ENCODE measurements at regions not wholly inside any gene's neighbourhood (a gene's known extent, or its start where the extent isn't known, plus 50 kb on each side); places are given as distances from the start of the nearest gene placed in this dataset.

DNA sequence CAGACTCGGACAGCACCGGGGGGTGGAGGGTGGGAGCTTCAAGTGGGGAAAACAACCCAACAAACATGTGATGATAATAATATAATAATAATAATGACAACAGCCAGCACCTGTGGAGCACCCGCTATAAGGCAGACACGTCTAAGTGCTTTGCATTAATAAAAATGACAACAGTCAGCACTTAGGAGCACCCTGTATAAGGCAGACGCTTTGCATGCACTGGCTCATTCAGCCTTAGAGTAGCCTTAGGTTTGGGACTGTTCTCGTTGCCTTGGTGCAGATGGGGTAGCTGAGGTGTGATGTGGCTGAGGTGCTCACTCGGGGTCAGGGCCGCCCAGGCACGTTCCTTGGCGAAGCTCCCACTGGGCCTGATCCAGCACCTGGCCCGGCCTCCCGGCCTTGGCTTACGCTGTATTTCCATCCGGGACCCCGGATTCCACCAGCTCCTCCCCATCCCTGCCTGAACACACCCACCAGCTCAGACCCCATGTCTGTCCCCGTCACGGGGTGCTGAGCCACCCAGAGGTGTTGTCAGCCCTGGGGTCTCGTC, 144.0 kb upstream of the CIBAR2 start:
- TF ChIP-seq FOXP2 (optimal IDR thresholded peaks at IDR 0.05; ENCODE audit: borderline replicate concordance, extremely low read depth, extremely low read length, insufficient read depth) (no peak), SIN3A (IDR thresholded peaks at IDR 0.05; ENCODE audit: borderline replicate concordance, insufficient read depth, low read length) (no peak), TAF1 (IDR thresholded peaks at IDR 0.05; ENCODE audit: borderline replicate concordance, insufficient read depth, low read length) (no peak), POLR2AphosphoS5 (IDR thresholded peaks at IDR 0.05; ENCODE audit: low read depth, low read length) (no peak)
- TF ChIP-seq, protein P1, sequence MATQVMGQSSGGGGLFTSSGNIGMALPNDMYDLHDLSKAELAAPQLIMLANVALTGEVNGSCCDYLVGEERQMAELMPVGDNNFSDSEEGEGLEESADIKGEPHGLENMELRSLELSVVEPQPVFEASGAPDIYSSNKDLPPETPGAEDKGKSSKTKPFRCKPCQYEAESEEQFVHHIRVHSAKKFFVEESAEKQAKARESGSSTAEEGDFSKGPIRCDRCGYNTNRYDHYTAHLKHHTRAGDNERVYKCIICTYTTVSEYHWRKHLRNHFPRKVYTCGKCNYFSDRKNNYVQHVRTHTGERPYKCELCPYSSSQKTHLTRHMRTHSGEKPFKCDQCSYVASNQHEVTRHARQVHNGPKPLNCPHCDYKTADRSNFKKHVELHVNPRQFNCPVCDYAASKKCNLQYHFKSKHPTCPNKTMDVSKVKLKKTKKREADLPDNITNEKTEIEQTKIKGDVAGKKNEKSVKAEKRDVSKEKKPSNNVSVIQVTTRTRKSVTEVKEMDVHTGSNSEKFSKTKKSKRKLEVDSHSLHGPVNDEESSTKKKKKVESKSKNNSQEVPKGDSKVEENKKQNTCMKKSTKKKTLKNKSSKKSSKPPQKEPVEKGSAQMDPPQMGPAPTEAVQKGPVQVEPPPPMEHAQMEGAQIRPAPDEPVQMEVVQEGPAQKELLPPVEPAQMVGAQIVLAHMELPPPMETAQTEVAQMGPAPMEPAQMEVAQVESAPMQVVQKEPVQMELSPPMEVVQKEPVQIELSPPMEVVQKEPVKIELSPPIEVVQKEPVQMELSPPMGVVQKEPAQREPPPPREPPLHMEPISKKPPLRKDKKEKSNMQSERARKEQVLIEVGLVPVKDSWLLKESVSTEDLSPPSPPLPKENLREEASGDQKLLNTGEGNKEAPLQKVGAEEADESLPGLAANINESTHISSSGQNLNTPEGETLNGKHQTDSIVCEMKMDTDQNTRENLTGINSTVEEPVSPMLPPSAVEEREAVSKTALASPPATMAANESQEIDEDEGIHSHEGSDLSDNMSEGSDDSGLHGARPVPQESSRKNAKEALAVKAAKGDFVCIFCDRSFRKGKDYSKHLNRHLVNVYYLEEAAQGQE (IDR thresholded peaks at IDR 0.05; ENCODE audit: insufficient read depth in 1 of 2, low read depth in 2 of 2, low read length in 2 of 2) = no peak

DNA sequence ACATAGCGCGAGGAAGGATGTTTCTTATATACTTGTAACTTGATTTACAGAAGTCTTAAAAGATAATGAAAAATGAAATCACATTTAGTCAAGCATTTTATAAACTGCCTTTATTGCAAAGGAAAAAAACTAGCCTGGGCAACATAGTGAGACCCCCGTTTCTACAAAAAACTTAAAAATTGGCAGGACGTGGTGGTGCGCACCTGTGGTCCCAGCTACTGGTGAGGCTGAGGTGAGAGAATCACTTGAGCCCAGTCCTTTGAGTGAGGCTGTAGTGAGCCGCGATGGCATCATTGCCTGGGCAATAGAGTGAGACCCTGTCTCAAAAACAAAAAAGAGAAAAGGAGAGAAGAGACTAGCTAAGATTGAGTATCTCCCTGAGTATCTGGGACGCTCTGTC, 145.2 kb upstream of the CIBAR2 start:
- TF ChIP-seq FOXP2 (optimal IDR thresholded peaks at IDR 0.05; ENCODE audit: borderline replicate concordance, extremely low read depth, extremely low read length, insufficient read depth) (no peak), SIN3A (IDR thresholded peaks at IDR 0.05; ENCODE audit: borderline replicate concordance, insufficient read depth, low read length) (no peak), TAF1 (IDR thresholded peaks at IDR 0.05; ENCODE audit: borderline replicate concordance, insufficient read depth, low read length) (no peak), POLR2AphosphoS5 (IDR thresholded peaks at IDR 0.05; ENCODE audit: low read depth, low read length) (no peak)
- TF ChIP-seq, protein P1 (IDR thresholded peaks at IDR 0.05; ENCODE audit: insufficient read depth in 1 of 2, low read depth in 2 of 2, low read length in 2 of 2) = no peak

DNA sequence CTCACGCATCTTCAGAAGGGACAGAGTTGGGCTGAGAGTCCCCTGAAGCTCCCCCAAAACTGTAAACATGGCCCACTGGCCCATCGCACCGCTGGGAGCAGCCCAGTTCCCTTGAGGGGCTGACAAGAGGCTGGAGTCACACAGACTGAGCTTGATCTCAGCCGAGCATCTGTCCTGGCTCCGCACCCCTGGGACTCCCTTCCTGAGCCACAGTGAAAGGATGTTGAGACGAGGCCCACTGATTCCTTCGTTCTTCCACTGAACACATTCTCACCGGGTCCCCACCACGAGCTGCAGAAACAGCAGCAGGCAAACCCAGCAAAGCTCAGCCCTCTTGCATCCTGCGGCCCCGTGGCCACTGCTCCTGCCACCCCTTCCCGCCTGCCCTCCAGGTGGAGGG, 145.9 kb upstream of the CIBAR2 start:
- TF ChIP-seq SIN3A (IDR thresholded peaks at IDR 0.05; ENCODE audit: borderline replicate concordance, insufficient read depth, low read length) (no peak), FOXP2 (optimal IDR thresholded peaks at IDR 0.05; ENCODE audit: borderline replicate concordance, extremely low read depth, extremely low read length, insufficient read depth) (no peak), POLR2AphosphoS5 (IDR thresholded peaks at IDR 0.05; ENCODE audit: low read depth, low read length) (no peak), TAF1 (IDR thresholded peaks at IDR 0.05; ENCODE audit: borderline replicate concordance, insufficient read depth, low read length) (no peak)
- TF ChIP-seq, protein P1 (IDR thresholded peaks at IDR 0.05; ENCODE audit: insufficient read depth in 1 of 2, low read depth in 2 of 2, low read length in 2 of 2) = no peak

DNA sequence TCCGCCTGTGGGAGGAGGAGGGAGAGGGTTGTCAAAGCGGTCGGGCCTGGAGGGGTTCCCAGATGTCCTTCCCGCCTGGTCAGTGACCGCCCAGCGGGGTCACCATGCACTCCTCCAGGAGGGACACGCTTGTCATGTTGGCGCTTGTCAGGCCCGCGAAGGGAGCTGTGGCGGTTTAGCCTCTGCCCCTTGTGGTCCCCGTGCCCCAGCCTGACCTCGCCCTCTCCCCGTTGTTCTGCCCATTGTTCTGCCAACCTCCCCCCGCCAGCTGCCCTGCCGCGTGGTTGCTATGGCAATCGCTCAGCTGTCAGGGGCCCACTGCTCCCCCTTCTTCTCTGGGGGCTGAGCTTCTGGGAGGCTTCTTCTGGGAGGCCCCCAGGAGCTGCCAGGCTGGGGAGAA, 146.4 kb upstream of the CIBAR2 start:
- TF ChIP-seq, protein P1 (IDR thresholded peaks at IDR 0.05; ENCODE audit: insufficient read depth in 1 of 2, low read depth in 2 of 2, low read length in 2 of 2) = no peak
- TF ChIP-seq POLR2AphosphoS5 (IDR thresholded peaks at IDR 0.05; ENCODE audit: low read depth, low read length) (no peak), SIN3A (IDR thresholded peaks at IDR 0.05; ENCODE audit: borderline replicate concordance, insufficient read depth, low read length) (no peak), FOXP2 (optimal IDR thresholded peaks at IDR 0.05; ENCODE audit: borderline replicate concordance, extremely low read depth, extremely low read length, insufficient read depth) (no peak), TAF1 (IDR thresholded peaks at IDR 0.05; ENCODE audit: borderline replicate concordance, insufficient read depth, low read length) (no peak)
